H1 (cell line): ENCODE measurements at regions not wholly inside any gene's neighbourhood (a gene's known extent, or its start where the extent isn't known, plus 50 kb on each side); places are given as distances from the start of the nearest gene placed in this dataset.

Source experiments
- CTCF ChIA-PET: fragments of 300-600 bp; sonication (Branson Sonifier 250); formaldehyde crosslinking; loops from one replicate; lab custom pipeline; 2021; ENCODE audit not compliant: partially characterized antibody; lab: Charles Lee
- POLR2A ChIA-PET: fragments of 300-600 bp; sonication (Branson Sonifier 250); formaldehyde crosslinking; loops from one replicate; lab custom pipeline; 2021; ENCODE audit warnings: inconsistent platforms; ENCODE audit not compliant: partially characterized antibody; lab: Charles Lee
- DNase-seq, 2 experiments: peaks; one replicate each; pipeline versions ENCODE4 v3.0.0 to v3.0.0-alpha.2; 2010 to 2022; ENCODE audit warnings: low spot score in 2 of 2, low read depth in 1 of 2, mixed read lengths in 1 of 2
- FAIRE-seq: peaks from 2 replicates; lab custom pipeline; 2011; peaks lifted over from hg19 to GRCh38; lab: Jason Lieb, UNC
- H2AFZ ChIP-seq: 2 replicates; pipeline ENCODE4 v1.8.1; 2012; ENCODE audit warnings: low read length, inconsistent platforms
- H2AK5ac ChIP-seq: 2 replicates; pipeline ENCODE4 v1.6.1; 2013; ENCODE audit warnings: low read depth, low read length
- H2BK120ac ChIP-seq: replicated peaks from 2 replicates; pipeline ENCODE3; 2013; ENCODE audit warnings: low read depth, low read length, inconsistent platforms
- H2BK12ac ChIP-seq: 2 replicates; pipeline ENCODE4 v1.6.1; 2013; ENCODE audit warnings: low read depth, low read length
- H2BK15ac ChIP-seq: 2 replicates; pipeline ENCODE4 v1.6.1; 2013; ENCODE audit warnings: low read length
- H2BK20ac ChIP-seq: 2 replicates; pipeline ENCODE4 v1.6.1; 2013; ENCODE audit warnings: low read length
- H2BK5ac ChIP-seq: 2 replicates; pipeline ENCODE4 v1.6.1; 2013; ENCODE audit warnings: low read depth, low read length
- H3K14ac ChIP-seq: 2 replicates; pipeline ENCODE4 v1.6.1; 2013; ENCODE audit warnings: inconsistent platforms; ENCODE audit not compliant: insufficient read length
- H3K18ac ChIP-seq: 2 replicates; pipeline ENCODE4 v1.6.1; 2013; ENCODE audit warnings: low read length; ENCODE audit errors: extremely low read depth
- H3K23ac ChIP-seq: 2 replicates; pipeline ENCODE4 v1.6.1; 2013; ENCODE audit warnings: inconsistent platforms; ENCODE audit not compliant: insufficient read length
- H3K23me2 ChIP-seq: 2 replicates; pipeline ENCODE4 v1.6.1; 2013; ENCODE audit warnings: low read depth, low read length
- H3K27ac ChIP-seq: 2 replicates; pipeline ENCODE4 v1.6.1; 2011; ENCODE audit warnings: low read depth, low read length, inconsistent platforms
- H3K27me3 ChIP-seq, 4 experiments: replicated peaks in 1 of 4; 1 replicate in 1 of 4; 2 replicates in 3 of 4; pipeline versions ENCODE4 v1.6.1 to v1.8.1; 2011 to 2013; ENCODE audit warnings: low read length in 3 of 4, mild to moderate bottlenecking in 3 of 4, inconsistent platforms in 2 of 4, mixed read lengths in 2 of 4, moderate library complexity in 1 of 4; ENCODE audit not compliant: control insufficient read depth in 3 of 4, insufficient read depth in 3 of 4; ENCODE audit errors: extremely low read depth in 1 of 4
- H3K36me3 ChIP-seq, 4 experiments: 2 replicates each; pipeline versions ENCODE4 v1.6.1 to v1.8.1; 2011 to 2013; ENCODE audit warnings: mild to moderate bottlenecking in 4 of 4, low read length in 3 of 4, moderate library complexity in 2 of 4, control low read depth in 1 of 4, inconsistent platforms in 1 of 4; ENCODE audit not compliant: insufficient read depth in 4 of 4, control insufficient read depth in 2 of 4
- H3K4ac ChIP-seq: replicated peaks from 2 replicates; pipeline ENCODE3; 2013; ENCODE audit warnings: low read length, low read depth, mixed read lengths, inconsistent platforms; ENCODE audit not compliant: insufficient read length
- H3K4me1 ChIP-seq, 4 experiments: replicated peaks in 1 of 4; 1 replicate in 1 of 4; 2 replicates in 3 of 4; pipeline versions ENCODE4 v1.6.1 to v1.8.1; 2011 to 2013; ENCODE audit warnings: low read length in 3 of 4, inconsistent platforms in 2 of 4, mixed read lengths in 1 of 4; ENCODE audit not compliant: insufficient read depth in 4 of 4, control insufficient read depth in 3 of 4
- H3K4me2 ChIP-seq, 2 experiments: 2 replicates each; pipeline versions ENCODE4 v1.6.1 to v1.8.1; 2011 to 2013; ENCODE audit warnings: low read depth in 2 of 2, low read length in 2 of 2, control low read depth in 1 of 2, inconsistent platforms in 1 of 2, mild to moderate bottlenecking in 1 of 2; ENCODE audit not compliant: insufficient read depth in 1 of 2
- H3K4me3 ChIP-seq, 4 experiments: fragments of 200-600, 300-600 bp in 1 of 4; sonication (generic), shearing (Covaris generic), sonication (Bioruptor Twin) in 1 of 4; 2 replicates each; pipeline versions ENCODE4 v1.5.1 to v1.8.1; 2011 to 2016; ENCODE audit warnings: low read length in 4 of 4, low read depth in 3 of 4, control low read depth in 2 of 4, inconsistent platforms in 2 of 4, mild to moderate bottlenecking in 2 of 4, mixed read lengths in 1 of 4, moderate library complexity in 1 of 4; ENCODE audit not compliant: insufficient read depth in 2 of 4; ENCODE audit errors: extremely low read depth in 1 of 4
- H3K56ac ChIP-seq: replicated peaks from 2 replicates; pipeline ENCODE3; 2013; ENCODE audit warnings: low read depth, mild to moderate bottlenecking, mixed read lengths, low read length, inconsistent platforms; ENCODE audit not compliant: insufficient read length
- H3K79me1 ChIP-seq: 2 replicates; pipeline ENCODE4 v1.6.1; 2013; ENCODE audit warnings: low read depth, low read length, control low read depth
- H3K79me2 ChIP-seq, 2 experiments: 2 replicates each; pipeline versions ENCODE4 v1.6.1 to v1.8.1; 2012 to 2013; ENCODE audit warnings: low read length in 2 of 2, mild to moderate bottlenecking in 2 of 2, inconsistent platforms in 1 of 2; ENCODE audit not compliant: insufficient read depth in 2 of 2, control insufficient read depth in 1 of 2
- H3K9ac ChIP-seq, 4 experiments: replicated peaks in 1 of 4; 1 replicate in 1 of 4; 2 replicates in 3 of 4; pipeline versions ENCODE4 v1.6.1 to v1.8.1; 2011 to 2013; ENCODE audit warnings: low read depth in 3 of 4, low read length in 3 of 4, control low read depth in 2 of 4, mild to moderate bottlenecking in 2 of 4, moderate library complexity in 2 of 4, inconsistent platforms in 1 of 4; ENCODE audit errors: extremely low read depth in 1 of 4
- H3K9me3 ChIP-seq, 2 experiments: 2 replicates each; pipeline versions ENCODE4 v1.6.1 to v1.8.1; 2012 to 2013; ENCODE audit warnings: mild to moderate bottlenecking in 2 of 2, moderate library complexity in 2 of 2, control low read depth in 1 of 2, inconsistent platforms in 1 of 2, low read depth in 1 of 2, low read length in 1 of 2, mixed read lengths in 1 of 2; ENCODE audit not compliant: insufficient read depth in 2 of 2
- H4K20me1 ChIP-seq, 2 experiments: replicated peaks in 1 of 2; 2 replicates each; pipeline versions ENCODE3 to v1.8.1; 2011 to 2013; ENCODE audit warnings: inconsistent platforms in 2 of 2, low read length in 2 of 2, mild to moderate bottlenecking in 1 of 2; ENCODE audit not compliant: insufficient read depth in 2 of 2, control insufficient read depth in 1 of 2
- H4K5ac ChIP-seq: 2 replicates; pipeline ENCODE4 v1.6.1; 2013; ENCODE audit warnings: low read length, low read depth, mixed read lengths, inconsistent platforms; ENCODE audit not compliant: insufficient read length
- H4K8ac ChIP-seq: 2 replicates; pipeline ENCODE4 v1.8.0; 2013; ENCODE audit warnings: mild to moderate bottlenecking, moderate library complexity, low read length, inconsistent platforms; ENCODE audit not compliant: insufficient read depth; ENCODE audit errors: extremely low read depth
- H4K91ac ChIP-seq: replicated peaks from 2 replicates; pipeline ENCODE3; 2013; ENCODE audit warnings: low read length, mixed read lengths, inconsistent platforms; ENCODE audit not compliant: insufficient read length
- CTBP2 ChIP-seq: IDR thresholded peaks from 2 replicates; pipeline ENCODE4 v1.7.0; 2011; ENCODE audit warnings: borderline replicate concordance, mild to moderate bottlenecking, moderate library complexity, mixed read lengths, low read length; ENCODE audit not compliant: insufficient read depth, insufficient read length
- RAD21 ChIP-seq, 2 experiments: IDR thresholded peaks in 1 of 2; conservative IDR thresholded peaks in 1 of 2; 2 replicates each; pipeline ENCODE4 v1.6.1; 2011; ENCODE audit warnings: low read depth in 2 of 2, low read length in 2 of 2, improper control_type of control experiment in 1 of 2, inconsistent platforms in 1 of 2, mild to moderate bottlenecking in 1 of 2, moderate library complexity in 1 of 2
- WGBS, 2 experiments: shearing (Covaris generic) in 1 of 2; methylation state at CpG; one replicate each; pipeline versions ENCODE4 v1.1.6 to v1.1.7; 2013 to 2015; ENCODE audit warnings: low lambda C conversion rate in 2 of 2, mixed read lengths in 2 of 2, inconsistent platforms in 1 of 2, low coverage in 1 of 2, missing lambda C conversion rate in 1 of 2; ENCODE audit not compliant: insufficient replicate concordance in 2 of 2, insufficient coverage in 1 of 2, insufficient read length in 1 of 2; ENCODE audit errors: extremely low coverage in 1 of 2, missing lambda C conversion rate in 1 of 2; 5-methylcytosine and 5-hydroxymethylcytosine counted together
- TF ChIP-seq, protein P1 (sequence below), 3 experiments: IDR thresholded peaks; 1 replicate in 2 of 3; 2 replicates in 1 of 3; pipeline versions ENCODE4 v1.5.1 to v1.6.1; 2011; ENCODE audit warnings: low read length in 3 of 3, mild to moderate bottlenecking in 3 of 3, inconsistent platforms in 2 of 3, low read depth in 1 of 3, moderate library complexity in 1 of 3; ENCODE audit not compliant: insufficient read depth in 1 of 3; ENCODE audit errors: control extremely low read depth in 1 of 3

DNA sequence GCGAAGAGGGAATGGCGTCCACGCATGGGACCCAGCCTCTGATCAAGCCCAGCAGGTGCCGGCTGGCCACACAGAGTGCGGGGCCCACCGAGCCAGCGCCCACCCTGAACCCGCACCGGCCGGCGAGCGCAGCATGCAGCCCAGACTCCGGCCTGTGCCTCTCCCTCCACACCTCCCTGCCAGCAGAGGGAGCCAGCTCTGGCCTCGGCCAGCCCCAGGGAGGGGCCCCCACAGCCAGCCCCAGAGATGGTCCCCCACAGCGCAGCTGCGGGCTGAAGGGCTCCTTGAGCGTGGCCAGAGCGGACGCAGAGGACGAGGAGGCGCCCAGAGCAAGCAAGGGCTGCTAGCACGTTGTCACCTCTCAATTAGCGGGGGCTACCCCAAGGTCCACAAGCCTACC lies 904.5 kb downstream of the SLITRK6 start:
- Histone ChIP-seq H3K9me3 (peaks cover 0 to 2% of the 10 kb centered on the region in 2 experiments; a peak in 1 of 4 replicates), H2BK12ac (no peak overlapping the region), H3K79me1 (no peaks in the 10 kb centered on the region), H3K79me2 (no peaks in the 10 kb centered on the region), H3K4ac (no peak overlapping the region), H4K5ac (no peak overlapping the region), H3K56ac (no peak overlapping the region), H3K27ac (no peak overlapping the region), H3K36me3 (no peaks in the 10 kb centered on the region), H2AK5ac (no peak overlapping the region), H2BK15ac (no peak overlapping the region), H3K4me1 (no peaks in the 10 kb centered on the region), H3K4me3 (no peak overlapping the region), H3K14ac (no peak overlapping the region), H3K23ac (no peak overlapping the region), H3K23me2 (no peaks in the 10 kb centered on the region), H3K9ac (no peak overlapping the region), H4K91ac (no peak overlapping the region), H3K4me2 (no peak overlapping the region), H2BK120ac (no peak overlapping the region), H2BK5ac (no peak overlapping the region), H4K20me1 (no peaks in the 10 kb centered on the region), H2BK20ac (no peak overlapping the region), H4K8ac (no peak overlapping the region; the same call in 1 of the 2 replicates), H3K18ac (no peak overlapping the region), H3K27me3 (no peaks in the 10 kb centered on the region), H2AFZ (no peak overlapping the region)
- FAIRE-seq (no peak), DNase-seq (peak in 1 of 2 experiments; percentile 52)
- 92% methylated on average over 15 of the region's 23 CpGs; no CpG with 5 or more reads in 1 of the 2 experiments for WGBS, 2 experiments
- ChIA-PET POLR2A (no interaction called here), CTCF (interaction anchor here (0.6 to 1.6 kb wide), 9 partner anchors 10 to 1093 kb away, joined by 3 to 10 read pairs (median 5); partner anchors contain the start of gene SLITRK6)
- TF ChIP-seq, protein P1, sequence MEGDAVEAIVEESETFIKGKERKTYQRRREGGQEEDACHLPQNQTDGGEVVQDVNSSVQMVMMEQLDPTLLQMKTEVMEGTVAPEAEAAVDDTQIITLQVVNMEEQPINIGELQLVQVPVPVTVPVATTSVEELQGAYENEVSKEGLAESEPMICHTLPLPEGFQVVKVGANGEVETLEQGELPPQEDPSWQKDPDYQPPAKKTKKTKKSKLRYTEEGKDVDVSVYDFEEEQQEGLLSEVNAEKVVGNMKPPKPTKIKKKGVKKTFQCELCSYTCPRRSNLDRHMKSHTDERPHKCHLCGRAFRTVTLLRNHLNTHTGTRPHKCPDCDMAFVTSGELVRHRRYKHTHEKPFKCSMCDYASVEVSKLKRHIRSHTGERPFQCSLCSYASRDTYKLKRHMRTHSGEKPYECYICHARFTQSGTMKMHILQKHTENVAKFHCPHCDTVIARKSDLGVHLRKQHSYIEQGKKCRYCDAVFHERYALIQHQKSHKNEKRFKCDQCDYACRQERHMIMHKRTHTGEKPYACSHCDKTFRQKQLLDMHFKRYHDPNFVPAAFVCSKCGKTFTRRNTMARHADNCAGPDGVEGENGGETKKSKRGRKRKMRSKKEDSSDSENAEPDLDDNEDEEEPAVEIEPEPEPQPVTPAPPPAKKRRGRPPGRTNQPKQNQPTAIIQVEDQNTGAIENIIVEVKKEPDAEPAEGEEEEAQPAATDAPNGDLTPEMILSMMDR (IDR thresholded peaks at IDR 0.05; ENCODE audit: control extremely low read depth in 1 of 3, insufficient read depth in 1 of 3, low read depth in 1 of 3, low read length in 3 of 3), result peak; percentile 23 to 36 (median 31)
- peak in 1 of 2 experiments; percentile 22; a peak in 2 of 4 replicates for TF ChIP-seq RAD21 (IDR thresholded peaks at IDR 0.05 in 1 of 2, conservative IDR thresholded peaks at IDR 0.05 in 1 of 2; ENCODE audit: low read depth in 2 of 2, low read length in 2 of 2)
- no peak for TF ChIP-seq CTBP2
